ENCODE measurements at regions not wholly inside any gene's neighbourhood (a gene's known extent, or its start where the extent isn't known, plus 50 kb on each side); places are given as distances from the start of the nearest gene placed in this dataset.

DNA sequence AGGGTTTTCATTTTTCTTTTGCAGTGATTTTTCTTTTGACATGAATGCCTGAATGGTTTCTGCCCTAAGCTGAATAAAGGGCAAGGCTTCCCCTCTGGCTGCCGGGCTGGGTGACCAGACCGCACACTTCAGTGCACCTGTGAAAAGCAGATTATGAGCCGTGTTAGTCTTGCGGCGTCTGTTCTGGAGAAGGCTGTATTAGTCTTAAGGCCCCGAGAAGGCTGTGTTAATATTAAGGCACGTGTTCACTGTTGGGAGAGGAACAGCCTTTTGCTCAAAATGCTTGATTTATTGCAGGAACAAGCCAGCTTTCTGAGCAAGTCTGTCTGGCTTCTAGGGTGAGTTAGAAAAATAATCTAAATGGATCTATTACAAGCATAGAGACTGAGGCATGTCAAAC lies 54.7 kb upstream of the DNAH14 start:
- Mint-ChIP-seq H3K9me3 (peaks cover 3% of the 10 kb centered on the region), H3K27me3 (ENCODE audit: low read depth) (no peaks in the 10 kb centered on the region), H3K36me3 (ENCODE audit: low read depth) (no peaks in the 10 kb centered on the region), H3K4me1 (peaks cover 15% of the 10 kb centered on the region), H3K4me3 (no peak overlapping the region), H3K27ac (ENCODE audit: unreplicated experiment) (no peak overlapping the region)
- TF ChIP-seq, protein P1, sequence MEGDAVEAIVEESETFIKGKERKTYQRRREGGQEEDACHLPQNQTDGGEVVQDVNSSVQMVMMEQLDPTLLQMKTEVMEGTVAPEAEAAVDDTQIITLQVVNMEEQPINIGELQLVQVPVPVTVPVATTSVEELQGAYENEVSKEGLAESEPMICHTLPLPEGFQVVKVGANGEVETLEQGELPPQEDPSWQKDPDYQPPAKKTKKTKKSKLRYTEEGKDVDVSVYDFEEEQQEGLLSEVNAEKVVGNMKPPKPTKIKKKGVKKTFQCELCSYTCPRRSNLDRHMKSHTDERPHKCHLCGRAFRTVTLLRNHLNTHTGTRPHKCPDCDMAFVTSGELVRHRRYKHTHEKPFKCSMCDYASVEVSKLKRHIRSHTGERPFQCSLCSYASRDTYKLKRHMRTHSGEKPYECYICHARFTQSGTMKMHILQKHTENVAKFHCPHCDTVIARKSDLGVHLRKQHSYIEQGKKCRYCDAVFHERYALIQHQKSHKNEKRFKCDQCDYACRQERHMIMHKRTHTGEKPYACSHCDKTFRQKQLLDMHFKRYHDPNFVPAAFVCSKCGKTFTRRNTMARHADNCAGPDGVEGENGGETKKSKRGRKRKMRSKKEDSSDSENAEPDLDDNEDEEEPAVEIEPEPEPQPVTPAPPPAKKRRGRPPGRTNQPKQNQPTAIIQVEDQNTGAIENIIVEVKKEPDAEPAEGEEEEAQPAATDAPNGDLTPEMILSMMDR (conservative IDR thresholded peaks at IDR 0.05): no peak
- DNase-seq (ENCODE audit: low read depth, low spot score): no peak

DNA sequence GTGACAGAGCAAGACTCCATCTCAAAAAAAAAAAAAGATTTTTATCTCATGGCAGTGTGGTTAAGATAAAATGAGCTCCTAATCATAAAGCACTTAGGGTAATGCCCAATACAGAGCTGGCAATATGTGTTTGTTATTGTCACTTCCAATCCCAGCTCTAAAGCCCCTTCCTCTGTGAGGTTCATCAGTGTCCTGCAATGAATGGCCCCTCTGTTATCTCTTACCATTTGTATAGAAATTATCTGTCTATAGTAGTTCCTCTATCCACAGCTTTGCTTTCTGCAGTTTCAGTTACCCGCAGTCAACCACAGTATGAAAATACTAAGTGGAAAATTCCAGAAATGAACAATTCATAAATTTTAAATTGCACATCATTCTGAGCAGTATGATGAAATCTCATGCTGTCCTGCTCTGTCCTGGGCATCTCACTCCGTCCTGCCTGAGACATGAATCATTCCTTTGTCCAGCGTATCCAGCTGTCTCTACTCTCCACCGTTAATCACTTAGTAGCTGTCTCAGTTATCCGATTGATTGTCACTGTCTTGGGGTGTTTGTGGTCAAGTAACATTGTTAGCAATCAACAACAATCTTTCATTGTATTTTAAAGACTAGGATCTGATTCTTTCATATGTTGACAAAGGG lies 50.2 kb upstream of the DNAH14 start:
- DNase-seq (ENCODE audit: low read depth, low spot score): no peak
- Mint-ChIP-seq H3K9me3 (peaks cover 3% of the 10 kb centered on the region), H3K36me3 (ENCODE audit: low read depth) (no peaks in the 10 kb centered on the region), H3K27me3 (ENCODE audit: low read depth) (no peaks in the 10 kb centered on the region), H3K27ac (ENCODE audit: unreplicated experiment) (peak overlapping the region; percentile 48), H3K4me3 (peak overlapping the region; percentile 45), H3K4me1 (peaks cover 30% of the 10 kb centered on the region)
- TF ChIP-seq, protein P1 (conservative IDR thresholded peaks at IDR 0.05): no peak
